GM12878 (cell line): ENCODE measurements at regions not wholly inside any gene's neighbourhood (a gene's known extent, or its start where the extent isn't known, plus 50 kb on each side); places are given as distances from the start of the nearest gene placed in this dataset.

Experiments used
- ATAC-seq: fragments of 200-7000 bp; cut with Tn5 transposase; 3 replicates; pipeline ENCODE4 v1.9.1; 2020; ENCODE audit warnings: mild to moderate bottlenecking, moderate library complexity
- BruUV-seq: library from RNA; stranded (reverse); fragments of 400-500 nt; replicated peaks from 2 replicates; lab custom pipeline; 2021; lab: Mats Ljungman, UMichigan
- CTCF ChIA-PET: fragments of 300-600 bp; sonication (Branson Sonifier 250); formaldehyde crosslinking; extraction: SDS; loops from one replicate; lab custom pipeline; 2021; ENCODE audit warnings: inconsistent platforms; lab: Yijun Ruan, JAX
- POLR2A ChIA-PET: fragments of 350-600 bp; formaldehyde crosslinking; extraction: SDS; loops from one replicate; lab custom pipeline; 2021; ENCODE audit warnings: inconsistent platforms; lab: Charles Lee
- RAD21 ChIA-PET: fragments of 300-600 bp; sonication (Branson Sonifier 250); formaldehyde crosslinking; loops from one replicate; lab custom pipeline; 2023; ENCODE audit warnings: antibody characterized with exemption; ENCODE audit not compliant: unreplicated experiment; lab: Charles Lee
- SMC1A ChIA-PET: fragments of 300-600 bp; sonication (Branson Sonifier 250); formaldehyde crosslinking; loops from one replicate; lab custom pipeline; 2023; ENCODE audit not compliant: unreplicated experiment, uncharacterized antibody; lab: Charles Lee
- DNase-seq: peaks from one replicate; pipeline ENCODE4 v3.0.0-alpha.2; 2011; ENCODE audit warnings: low read depth, low spot score
- FAIRE-seq: peaks from 3 replicates; lab custom pipeline; 2011; peaks lifted over from hg19 to GRCh38; lab: Jason Lieb, UNC
- H2AFZ ChIP-seq: 2 replicates; pipeline ENCODE4 v1.6.0; 2011; ENCODE audit warnings: low read depth, low read length, control low read depth; ENCODE audit not compliant: control insufficient read depth
- H3K27ac ChIP-seq: 2 replicates; pipeline ENCODE4 v1.5.1; 2011; ENCODE audit warnings: control low read depth; ENCODE audit not compliant: control insufficient read depth, insufficient read depth
- H3K27me3 ChIP-seq, 2 experiments: replicated peaks in 1 of 2; 2 replicates each; pipeline versions ENCODE4 v1.6.0 to v1.6.1; 2011; ENCODE audit warnings: low read length in 1 of 2; ENCODE audit not compliant: control insufficient read depth in 2 of 2, insufficient read depth in 2 of 2
- H3K36me3 ChIP-seq, 2 experiments: 2 replicates each; pipeline ENCODE4 v1.5.1; 2011; ENCODE audit warnings: low read length in 1 of 2; ENCODE audit not compliant: control insufficient read depth in 2 of 2, insufficient read depth in 2 of 2
- H3K4me1 ChIP-seq: 2 replicates; pipeline ENCODE4 v1.6.1; 2011; ENCODE audit warnings: mild to moderate bottlenecking, low read length, moderate library complexity, mixed read lengths; ENCODE audit not compliant: control insufficient read depth, insufficient read depth
- H3K4me2 ChIP-seq: 2 replicates; pipeline ENCODE4 v1.6.0; 2011; ENCODE audit warnings: control low read depth; ENCODE audit not compliant: control insufficient read depth, insufficient read depth
- H3K4me3 ChIP-seq: fragments of 200-600 bp; sonication (generic); 2 replicates; pipeline ENCODE4 v1.5.1; 2016
- H3K79me2 ChIP-seq: 2 replicates; pipeline ENCODE4 v1.6.0; 2011; ENCODE audit warnings: low read length; ENCODE audit not compliant: control insufficient read depth, insufficient read depth
- H3K9ac ChIP-seq: 2 replicates; pipeline ENCODE4 v1.8.0; 2011; ENCODE audit warnings: low read length, control low read depth, mixed read lengths; ENCODE audit not compliant: control insufficient read depth, insufficient read depth
- H3K9me3 ChIP-seq: replicated peaks from 3 replicates; pipeline ENCODE4 v1.5.1; 2011; ENCODE audit warnings: mild to moderate bottlenecking, low read length; ENCODE audit not compliant: control insufficient read depth, insufficient read depth
- H4K20me1 ChIP-seq: 2 replicates; pipeline ENCODE4 v1.6.0; 2011; ENCODE audit not compliant: control insufficient read depth, insufficient read depth
- ATF2 ChIP-seq: IDR thresholded peaks from 2 replicates; pipeline ENCODE4 v1.6.1; 2012; ENCODE audit warnings: low read length, inconsistent platforms
- ATF3 ChIP-seq: IDR thresholded peaks from 2 replicates; pipeline ENCODE4 v1.6.1; 2011; ENCODE audit warnings: low read depth, mild to moderate bottlenecking, low read length, moderate library complexity, borderline replicate concordance; ENCODE audit errors: extremely low read depth
- CHD4 ChIP-seq: fragments of 200-600 bp; sonication (generic); IDR thresholded peaks from 2 replicates; pipeline ENCODE4 v1.6.1; 2016; ENCODE audit warnings: mild to moderate bottlenecking
- FOXK2 ChIP-seq: fragments of 450-650 bp; IDR thresholded peaks from 2 replicates; pipeline ENCODE4 v1.6.1; 2017; ENCODE audit warnings: mild to moderate bottlenecking, moderate library complexity
- GATAD2B ChIP-seq: fragments of 450-650 bp; conservative IDR thresholded peaks from 2 replicates; pipeline ENCODE4 v1.6.1; 2017; ENCODE audit warnings: low read depth, mild to moderate bottlenecking, moderate library complexity
- LARP7 ChIP-seq: fragments of 450-650 bp; IDR thresholded peaks from 2 replicates; pipeline ENCODE4 v1.6.1; 2017; ENCODE audit warnings: mild to moderate bottlenecking
- MXI1 ChIP-seq: fragments of 150-350 bp; IDR thresholded peaks from 2 replicates; pipeline ENCODE4 v1.6.1; 2011; ENCODE audit warnings: low read depth, mild to moderate bottlenecking, inconsistent platforms, low read length, improper control_type of control experiment
- MYB ChIP-seq: fragments of 150-350 bp; IDR thresholded peaks from 2 replicates; pipeline ENCODE4 v1.6.1; 2014; ENCODE audit warnings: mild to moderate bottlenecking, low read depth, low read length, borderline replicate concordance
- NRF1 ChIP-seq: conservative IDR thresholded peaks from 2 replicates; pipeline ENCODE4 v1.6.1; 2011; ENCODE audit warnings: mild to moderate bottlenecking, low read depth, low read length, improper control_type of control experiment
- PAX5 ChIP-seq: IDR thresholded peaks from 2 replicates; pipeline ENCODE4 v1.6.1; 2011; ENCODE audit warnings: low read depth, low read length, borderline replicate concordance
- POU2F2 ChIP-seq: IDR thresholded peaks from 3 replicates; pipeline ENCODE4 v1.6.1; 2011; ENCODE audit warnings: low read depth, mild to moderate bottlenecking, low read length, borderline replicate concordance
- RELB ChIP-seq: fragments of 450-650 bp; IDR thresholded peaks from 2 replicates; pipeline ENCODE4 v1.6.1; 2017; ENCODE audit warnings: low read depth, mild to moderate bottlenecking, moderate library complexity
- SIN3A ChIP-seq: IDR thresholded peaks from 2 replicates; pipeline ENCODE4 v1.6.1; 2012; ENCODE audit warnings: low read depth, low read length, improper control_type of control experiment
- SIX5 ChIP-seq: IDR thresholded peaks from 2 replicates; pipeline ENCODE4 v1.6.1; 2011; ENCODE audit warnings: mild to moderate bottlenecking, low read depth, low read length, moderate library complexity; ENCODE audit not compliant: severe bottlenecking
- SKIL ChIP-seq: fragments of 450-650 bp; IDR thresholded peaks from 2 replicates; pipeline ENCODE4 v1.6.1; 2017; ENCODE audit warnings: mild to moderate bottlenecking, low read depth, inconsistent platforms; ENCODE audit not compliant: poor library complexity, severe bottlenecking
- SMAD1 ChIP-seq: fragments of 450-650 bp; IDR thresholded peaks from 2 replicates; pipeline ENCODE4 v1.6.1; 2018; ENCODE audit warnings: mild to moderate bottlenecking, low read depth; ENCODE audit not compliant: partially characterized antibody
- SREBF1 ChIP-seq: IDR thresholded peaks from 2 replicates; pipeline ENCODE4 v1.6.1; 2012; ENCODE audit warnings: mild to moderate bottlenecking, low read length
- TCF7 ChIP-seq: IDR thresholded peaks from 2 replicates; pipeline ENCODE4 v1.6.1; 2014; ENCODE audit warnings: antibody characterized with exemption, borderline replicate concordance
- ZNF207 ChIP-seq: fragments of 450-650 bp; IDR thresholded peaks from 2 replicates; pipeline ENCODE4 v1.6.1; 2014; ENCODE audit warnings: antibody characterized with exemption, mild to moderate bottlenecking, borderline replicate concordance
- ZNF384 ChIP-seq: IDR thresholded peaks from 2 replicates; pipeline ENCODE4 v1.6.1; 2012; ENCODE audit warnings: low read depth, mild to moderate bottlenecking, low read length, improper control_type of control experiment, borderline replicate concordance
- whole genome bisulfite sequencing: methylation state at CpG from one replicate; pipeline ENCODE4 v1.1.6; 2016; ENCODE audit warnings: low lambda C conversion rate; ENCODE audit not compliant: insufficient replicate concordance, insufficient coverage; ENCODE audit errors: missing lambda C conversion rate; 5-methylcytosine and 5-hydroxymethylcytosine counted together
- in situ Hi-C: fragments of 300-500 bp; cut with MboI; formaldehyde crosslinking; loops from 9 replicates; pipeline ENCODE4 v1.14.3; 2018; ENCODE audit warnings: mixed read lengths
- intact Hi-C: fragments of 100-400 bp; cut with micrococcal nuclease; formaldehyde crosslinking; loops from one replicate; pipeline ENCODE4 v1.14.2; 2022; ENCODE audit not compliant: unreplicated experiment

GRCh38 chr5:54733101-54733500, 215.5 kb downstream of the SNX18 start:
- TF ChIP-seq SIN3A (no peak), SKIL (no peak), FOXK2 (no peak), ZNF207 (no peak), ZNF384 (no peak), SREBF1 (no peak), TCF7 (no peak), POU2F2 (no peak), NRF1 (no peak), ATF3 (no peak), RELB (no peak), MYB (no peak), ATF2 (no peak), CHD4 (no peak), PAX5 (no peak), GATAD2B (no peak), LARP7 (no peak), MXI1 (no peak), SIX5 (no peak), SMAD1 (no peak)
- intact Hi-C loops (no loop called here), in situ Hi-C loops (no loop called here)
- Histone ChIP-seq H3K4me2 (no peak overlapping the region), H3K79me2 (no peaks in the 10 kb centered on the region), H3K4me3 (no peak overlapping the region), H3K27ac (no peak overlapping the region), H2AFZ (no peak overlapping the region), H4K20me1 (no peaks in the 10 kb centered on the region), H3K36me3 (no peaks in the 10 kb centered on the region), H3K9ac (no peak overlapping the region), H3K4me1 (no peaks in the 10 kb centered on the region), H3K9me3 (no peaks in the 10 kb centered on the region), H3K27me3 (no peaks in the 10 kb centered on the region; a peak in 1 of 4 replicates)
- 0% methylated on average over 1 of the region's 2 CpGs for WGBS
- ChIA-PET CTCF (interaction anchor here (1.4 kb wide), 1 partner anchor 20 kb away, joined by 3 read pairs; no protein-coding TSS in a partner anchor), RAD21 (no interaction called here), SMC1A (no interaction called here), POLR2A (no interaction called here)
- no TSS peak for BruUV-seq
- DNase-seq (no peak), ATAC-seq (no peak), FAIRE-seq (no peak)
